ENCODE measurements at regions not wholly inside any gene's neighbourhood (a gene's known extent, or its start where the extent isn't known, plus 50 kb on each side); places are given as distances from the start of the nearest gene placed in this dataset.
"Not testable (repeated sequence)": the region's sequence is repeated elsewhere in the genome, so short reads cannot be mapped to it uniquely, and the experiment has no call there.

DNA sequence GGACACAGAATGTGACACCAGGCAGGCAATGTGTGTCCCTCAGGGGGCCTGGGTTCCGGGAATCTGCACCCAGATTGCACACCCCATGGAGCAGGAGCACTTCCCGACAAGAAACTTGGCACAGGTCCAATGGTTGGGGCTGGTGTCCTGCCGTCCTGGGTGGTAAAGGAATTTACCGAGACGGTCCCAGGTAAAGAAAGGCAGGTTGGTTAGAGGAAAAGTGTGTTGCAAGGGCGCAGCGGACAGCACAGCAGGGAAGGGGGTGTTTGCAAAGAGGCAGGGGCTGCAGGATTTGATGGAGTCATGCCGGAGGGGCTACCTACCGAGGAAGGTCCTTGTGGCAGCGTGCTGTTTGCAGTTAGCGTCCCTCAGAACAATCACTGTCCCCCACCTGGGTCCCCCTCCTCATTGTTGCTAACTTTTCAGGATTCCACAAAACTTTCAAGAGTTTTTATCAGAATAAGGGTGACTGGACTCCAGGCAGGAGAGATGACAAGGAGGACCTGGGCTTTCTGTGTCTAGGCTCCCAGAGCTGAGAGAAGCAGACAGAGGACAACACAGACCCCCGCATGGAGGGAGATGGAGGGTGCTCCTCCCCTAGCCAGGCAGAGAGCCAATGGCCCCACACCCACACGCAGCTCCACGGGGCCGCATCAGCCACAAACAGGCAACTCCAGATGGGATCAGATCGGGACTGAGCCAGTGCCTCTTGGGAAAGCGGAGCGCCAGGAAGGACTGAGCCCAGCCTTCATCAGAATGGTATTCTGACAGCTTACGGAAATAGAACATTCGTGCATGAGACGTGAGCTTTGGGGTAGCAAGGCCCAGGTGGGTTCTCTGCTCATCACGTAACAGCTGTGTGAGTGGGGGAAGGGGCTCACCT, 1423.9 kb downstream of the BRD1 start:
- TF ChIP-seq, protein P1, sequence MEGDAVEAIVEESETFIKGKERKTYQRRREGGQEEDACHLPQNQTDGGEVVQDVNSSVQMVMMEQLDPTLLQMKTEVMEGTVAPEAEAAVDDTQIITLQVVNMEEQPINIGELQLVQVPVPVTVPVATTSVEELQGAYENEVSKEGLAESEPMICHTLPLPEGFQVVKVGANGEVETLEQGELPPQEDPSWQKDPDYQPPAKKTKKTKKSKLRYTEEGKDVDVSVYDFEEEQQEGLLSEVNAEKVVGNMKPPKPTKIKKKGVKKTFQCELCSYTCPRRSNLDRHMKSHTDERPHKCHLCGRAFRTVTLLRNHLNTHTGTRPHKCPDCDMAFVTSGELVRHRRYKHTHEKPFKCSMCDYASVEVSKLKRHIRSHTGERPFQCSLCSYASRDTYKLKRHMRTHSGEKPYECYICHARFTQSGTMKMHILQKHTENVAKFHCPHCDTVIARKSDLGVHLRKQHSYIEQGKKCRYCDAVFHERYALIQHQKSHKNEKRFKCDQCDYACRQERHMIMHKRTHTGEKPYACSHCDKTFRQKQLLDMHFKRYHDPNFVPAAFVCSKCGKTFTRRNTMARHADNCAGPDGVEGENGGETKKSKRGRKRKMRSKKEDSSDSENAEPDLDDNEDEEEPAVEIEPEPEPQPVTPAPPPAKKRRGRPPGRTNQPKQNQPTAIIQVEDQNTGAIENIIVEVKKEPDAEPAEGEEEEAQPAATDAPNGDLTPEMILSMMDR (IDR thresholded peaks at IDR 0.05; ENCODE audit: poor library complexity, severe bottlenecking): no peak
- Histone ChIP-seq H3K27ac (ENCODE audit: poor library complexity, severe bottlenecking) (no peak overlapping the region), H3K4me3 (ENCODE audit: severe bottlenecking) (no peak overlapping the region), H3K27me3 (ENCODE audit: insufficient read depth, poor library complexity, severe bottlenecking) (no peaks in the 10 kb centered on the region), H3K4me1 (ENCODE audit: insufficient read depth, poor library complexity, severe bottlenecking) (no peaks in the 10 kb centered on the region), H3K36me3 (ENCODE audit: low read depth) (no peaks in the 10 kb centered on the region), H3K9me3 (ENCODE audit: severe bottlenecking) (no peaks in the 10 kb centered on the region)
- DNase-seq (ENCODE audit: low spot score): no peak
- no peak for ATAC-seq (ENCODE audit: low read depth)

DNA sequence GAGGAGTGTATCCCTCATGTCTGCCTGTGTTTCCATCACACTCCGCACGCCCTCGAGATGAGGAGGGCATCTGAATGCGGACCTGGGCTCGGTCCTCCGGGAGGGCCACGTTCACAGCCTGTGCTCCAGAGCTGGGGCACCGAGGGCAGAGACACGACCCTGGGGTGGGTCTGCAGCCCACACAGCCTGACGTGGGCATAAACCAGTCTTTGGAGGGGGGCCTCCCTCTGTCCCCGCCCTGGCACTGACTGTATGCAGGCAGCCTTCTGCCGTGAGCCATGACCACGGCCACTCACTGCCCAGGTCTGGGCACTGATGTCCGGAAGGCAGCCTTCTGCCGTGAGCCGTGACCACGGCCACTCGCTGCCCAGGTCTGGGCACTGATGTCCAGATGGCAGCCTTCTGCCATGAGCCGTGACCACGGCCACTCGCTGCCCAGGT, 1425.1 kb downstream of the BRD1 start:
- TF ChIP-seq, protein P1 (IDR thresholded peaks at IDR 0.05; ENCODE audit: poor library complexity, severe bottlenecking): no peak
- Histone ChIP-seq H3K4me3 (ENCODE audit: severe bottlenecking) (no peak overlapping the region), H3K36me3 (ENCODE audit: low read depth) (no peaks in the 10 kb centered on the region), H3K4me1 (ENCODE audit: insufficient read depth, poor library complexity, severe bottlenecking) (no peaks in the 10 kb centered on the region), H3K9me3 (ENCODE audit: severe bottlenecking) (no peaks in the 10 kb centered on the region), H3K27ac (ENCODE audit: poor library complexity, severe bottlenecking) (no peak overlapping the region), H3K27me3 (ENCODE audit: insufficient read depth, poor library complexity, severe bottlenecking) (no peaks in the 10 kb centered on the region)
- ATAC-seq (ENCODE audit: low read depth) (no peak), DNase-seq (ENCODE audit: low spot score) (no peak)

DNA sequence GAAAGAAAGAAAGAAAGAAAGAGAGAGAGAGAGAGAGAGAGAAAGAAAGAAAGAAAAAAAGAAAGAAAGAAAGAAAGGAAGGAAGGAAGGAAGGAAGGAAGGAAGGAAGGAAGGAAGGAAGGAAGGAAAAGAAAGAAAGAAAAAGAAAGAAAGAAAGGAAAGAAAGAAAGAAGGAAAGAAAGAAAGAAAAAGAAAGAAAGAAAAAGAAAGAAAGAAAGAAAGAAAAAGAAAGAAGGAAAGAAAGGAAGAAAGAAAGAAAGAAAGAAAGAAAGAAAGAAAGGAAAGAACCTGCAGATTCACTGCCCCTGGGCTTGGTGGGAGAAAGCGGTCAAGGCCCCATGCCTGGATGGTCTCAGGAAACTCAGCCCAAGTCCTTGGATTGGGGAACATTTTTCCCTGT, 1426.2 kb downstream of the BRD1 start:
- not testable (repeated sequence) for H3K4me1 ChIP-seq (ENCODE audit: insufficient read depth, poor library complexity, severe bottlenecking); H3K27ac ChIP-seq (ENCODE audit: poor library complexity, severe bottlenecking); ATAC-seq (ENCODE audit: low read depth); H3K27me3 ChIP-seq (ENCODE audit: insufficient read depth, poor library complexity, severe bottlenecking); H3K4me3 ChIP-seq (ENCODE audit: severe bottlenecking); H3K9me3 ChIP-seq (ENCODE audit: severe bottlenecking); DNase-seq (ENCODE audit: low spot score); H3K36me3 ChIP-seq (ENCODE audit: low read depth)

DNA sequence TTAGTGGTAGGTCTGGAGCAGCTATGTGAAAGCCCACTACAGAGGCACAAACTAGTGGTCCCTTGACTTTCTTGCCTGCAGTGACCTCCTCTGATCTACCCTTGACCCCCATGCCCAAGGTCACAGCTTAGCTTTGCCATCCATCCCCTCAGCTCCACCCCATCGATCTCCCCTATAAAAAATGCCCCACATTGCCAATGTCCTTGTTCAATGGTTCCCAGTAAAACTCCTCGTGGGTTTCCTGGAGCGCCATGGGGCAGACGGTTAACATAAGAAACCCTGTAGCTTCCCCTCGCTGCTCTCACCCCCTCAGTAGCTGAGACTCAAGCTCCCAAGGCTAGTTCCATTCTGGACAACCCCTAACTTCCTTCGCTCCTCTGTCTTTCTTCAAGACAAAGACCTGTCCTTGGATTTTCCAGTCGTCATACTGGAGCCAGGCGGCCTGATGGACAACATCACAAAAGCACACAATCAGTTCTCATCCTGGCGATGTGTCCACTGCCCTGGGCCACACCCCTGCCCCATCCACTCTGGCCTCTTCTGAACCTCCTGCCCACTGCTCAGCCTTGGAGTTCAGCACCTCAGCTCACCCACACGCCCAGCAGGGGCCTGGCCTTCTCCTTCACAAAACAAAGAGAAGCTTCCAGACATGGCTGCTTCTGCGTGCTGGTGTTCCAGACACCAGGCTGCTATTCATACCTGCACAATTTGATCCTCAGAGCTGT, 1429.3 kb downstream of the BRD1 start:
- Histone ChIP-seq H3K27ac (ENCODE audit: poor library complexity, severe bottlenecking) (no peak overlapping the region), H3K4me3 (ENCODE audit: severe bottlenecking) (no peak overlapping the region), H3K9me3 (ENCODE audit: severe bottlenecking) (no peaks in the 10 kb centered on the region), H3K36me3 (ENCODE audit: low read depth) (no peaks in the 10 kb centered on the region), H3K4me1 (ENCODE audit: insufficient read depth, poor library complexity, severe bottlenecking) (no peaks in the 10 kb centered on the region), H3K27me3 (ENCODE audit: insufficient read depth, poor library complexity, severe bottlenecking) (no peaks in the 10 kb centered on the region)
- no peak for DNase-seq (ENCODE audit: low spot score)
- TF ChIP-seq, protein P1 (IDR thresholded peaks at IDR 0.05; ENCODE audit: poor library complexity, severe bottlenecking): no peak
- no peak for ATAC-seq (ENCODE audit: low read depth)

DNA sequence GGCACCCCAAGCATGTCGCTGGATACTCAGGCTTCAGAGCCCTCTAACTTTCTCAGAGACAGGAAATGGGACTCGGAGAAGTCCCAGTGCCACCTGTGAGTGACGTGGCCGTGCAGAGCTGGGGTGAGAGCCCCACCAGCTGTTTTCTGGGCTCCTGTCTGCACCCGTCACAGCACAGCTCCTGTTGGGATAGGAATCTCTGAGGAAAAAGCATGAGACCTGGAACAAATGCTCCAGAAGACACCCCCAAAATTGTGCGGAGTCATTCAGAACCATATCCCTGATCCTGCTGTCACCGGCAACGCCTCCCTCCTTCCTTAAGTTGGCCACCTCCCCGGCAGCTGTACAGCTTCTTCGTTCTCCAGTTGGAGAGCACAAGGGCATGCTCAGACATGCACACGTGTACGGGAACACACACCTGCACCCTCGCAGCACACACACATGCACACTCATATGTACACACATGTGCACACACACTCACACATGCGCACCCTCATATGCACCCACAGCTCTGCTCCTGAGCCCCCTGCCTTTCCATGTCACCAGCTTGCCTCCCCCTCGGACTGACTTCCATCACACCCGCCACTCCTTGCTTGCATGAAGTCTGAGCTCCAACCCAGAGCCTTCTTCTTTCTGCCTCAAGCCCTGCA, 1430.0 kb downstream of the BRD1 start:
- Histone ChIP-seq H3K9me3 (ENCODE audit: severe bottlenecking) (no peaks in the 10 kb centered on the region), H3K4me3 (ENCODE audit: severe bottlenecking) (no peak overlapping the region), H3K36me3 (ENCODE audit: low read depth) (no peaks in the 10 kb centered on the region), H3K27me3 (ENCODE audit: insufficient read depth, poor library complexity, severe bottlenecking) (no peaks in the 10 kb centered on the region), H3K4me1 (ENCODE audit: insufficient read depth, poor library complexity, severe bottlenecking) (no peaks in the 10 kb centered on the region), H3K27ac (ENCODE audit: poor library complexity, severe bottlenecking) (no peak overlapping the region)
- DNase-seq (ENCODE audit: low spot score) (no peak), ATAC-seq (ENCODE audit: low read depth) (no peak)
- TF ChIP-seq, protein P1 (IDR thresholded peaks at IDR 0.05; ENCODE audit: poor library complexity, severe bottlenecking): no peak
